Retina (tissue), 1 donor: ENCODE measurements at regions not wholly inside any gene's neighbourhood (a gene's known extent, or its start where the extent isn't known, plus 50 kb on each side); places are given as distances from the start of the nearest gene placed in this dataset.
"Not testable (repeated sequence)": the region's sequence is repeated elsewhere in the genome, so short reads cannot be mapped to it uniquely, and the experiment has no call there.

Source experiments
- DNase-seq: peaks from one replicate; pipeline ENCODE4 v3.0.0-alpha.2; 2016

- no peak for DNase-seq
Observed at GRCh38 chrX:116290359-116290758, 119.8 kb downstream of the AGTR2 start.

- DNase-seq, result no peak
Observed at GRCh38 chrX:116292183-116292582, 121.6 kb downstream of the AGTR2 start.

- DNase-seq, result no peak
Observed at GRCh38 chrX:116298956-116299355, 128.4 kb downstream of the AGTR2 start.

GRCh38 chrX:116306218-116306617, 130.2 kb upstream of the SLC6A14 start:
- no peak for DNase-seq

- DNase-seq, result peak; percentile 1
Observed at GRCh38 chrX:116317409-116317808, 119.0 kb upstream of the SLC6A14 start.

GRCh38 chrX:116318672-116319071, 117.7 kb upstream of the SLC6A14 start:
- DNase-seq, result no peak

GRCh38 chrX:116321711-116322110, 114.7 kb upstream of the SLC6A14 start:
- DNase-seq, result no peak

- not testable (repeated sequence) for DNase-seq
Observed at GRCh38 chrX:116332026-116332425, 104.4 kb upstream of the SLC6A14 start.

- DNase-seq, result not testable (repeated sequence)
Observed at GRCh38 chrX:116334797-116335196, 101.6 kb upstream of the SLC6A14 start.

GRCh38 chrX:116339407-116339806, 97.0 kb upstream of the SLC6A14 start:
- DNase-seq, result no peak

- DNase-seq, result no peak
Observed at GRCh38 chrX:116342903-116343302, 93.5 kb upstream of the SLC6A14 start.

- no peak for DNase-seq
Observed at GRCh38 chrX:116345958-116346357, 90.4 kb upstream of the SLC6A14 start.

GRCh38 chrX:116357329-116357728, 79.1 kb upstream of the SLC6A14 start:
- no peak for DNase-seq

- DNase-seq, result no peak
Observed at GRCh38 chrX:116378961-116379360, 57.4 kb upstream of the SLC6A14 start.

GRCh38 chrX:116379854-116380253, 56.6 kb upstream of the SLC6A14 start:
- no peak for DNase-seq

GRCh38 chrX:116384406-116384954, 51.9 kb upstream of the SLC6A14 start:
- no peak for DNase-seq
